ENCODE measurements at regions not wholly inside any gene's neighbourhood (a gene's known extent, or its start where the extent isn't known, plus 50 kb on each side); places are given as distances from the start of the nearest gene placed in this dataset.

- Histone ChIP-seq H3K4me3 (no peak overlapping the region), H3K27ac (no peak overlapping the region), H3K9me3 (no peaks in the 10 kb centered on the region), H3K4me1 (no peaks in the 10 kb centered on the region), H3K27me3 (no peaks in the 10 kb centered on the region), H3K36me3 (no peaks in the 10 kb centered on the region)
- WGBS = 83% methylated on average over 2 of the region's 2 CpGs
- no peak for DNase-seq (ENCODE audit: low spot score in 2 of 2)
- no peak for TF ChIP-seq POLR2AphosphoS5 (IDR thresholded peaks at IDR 0.05)
- TF ChIP-seq CTCF (IDR thresholded peaks at IDR 0.05) = no peak
- TF ChIP-seq EP300 (IDR thresholded peaks at IDR 0.05) = no peak
- no peak for TF ChIP-seq POLR2A (IDR thresholded peaks at IDR 0.05)
Observed at GRCh38 chr1:82934074-82934473, 1064.9 kb downstream of the TTLL7 start.

- H3K27ac ChIP-seq = no peak overlapping the region
- 94% methylated on average over 2 of the region's 2 CpGs for WGBS
- H3K4me3 ChIP-seq = no peak overlapping the region
- no peaks in the 10 kb centered on the region for H3K27me3 ChIP-seq
- H3K36me3 ChIP-seq = no peaks in the 10 kb centered on the region
- TF ChIP-seq POLR2AphosphoS5 (IDR thresholded peaks at IDR 0.05) (no peak), CTCF (IDR thresholded peaks at IDR 0.05) (no peak), EP300 (IDR thresholded peaks at IDR 0.05) (no peak), POLR2A (IDR thresholded peaks at IDR 0.05) (no peak)
- H3K4me1 ChIP-seq = no peaks in the 10 kb centered on the region
- H3K9me3 ChIP-seq = no peaks in the 10 kb centered on the region
- DNase-seq (ENCODE audit: low spot score in 2 of 2) = no peak
Observed at GRCh38 chr1:82932727-82933126, 1066.2 kb downstream of the TTLL7 start.

GRCh38 chr1:82932207-82932606 lies 1066.7 kb downstream of the TTLL7 start:
- H3K4me3 ChIP-seq = no peak overlapping the region
- H3K27ac ChIP-seq = no peak overlapping the region
- 83% methylated on average over 2 of the region's 2 CpGs for WGBS
- DNase-seq (ENCODE audit: low spot score in 2 of 2) = no peak
- no peak for TF ChIP-seq EP300 (IDR thresholded peaks at IDR 0.05)
- no peak for TF ChIP-seq CTCF (IDR thresholded peaks at IDR 0.05)
- no peak for TF ChIP-seq POLR2AphosphoS5 (IDR thresholded peaks at IDR 0.05)
- no peak for TF ChIP-seq POLR2A (IDR thresholded peaks at IDR 0.05)
- H3K27me3 ChIP-seq = no peaks in the 10 kb centered on the region
- H3K36me3 ChIP-seq = no peaks in the 10 kb centered on the region
- no peaks in the 10 kb centered on the region for H3K4me1 ChIP-seq
- no peaks in the 10 kb centered on the region for H3K9me3 ChIP-seq

GRCh38 chr1:82931006-82931405 lies 1067.9 kb downstream of the TTLL7 start:
- Histone ChIP-seq H3K27ac (no peak overlapping the region), H3K9me3 (no peaks in the 10 kb centered on the region), H3K27me3 (no peaks in the 10 kb centered on the region), H3K4me1 (no peaks in the 10 kb centered on the region), H3K36me3 (no peaks in the 10 kb centered on the region), H3K4me3 (no peak overlapping the region)
- DNase-seq (ENCODE audit: low spot score in 2 of 2) = no peak
- no peak for TF ChIP-seq POLR2AphosphoS5 (IDR thresholded peaks at IDR 0.05)
- no peak for TF ChIP-seq POLR2A (IDR thresholded peaks at IDR 0.05)

- Histone ChIP-seq H3K36me3 (no peaks in the 10 kb centered on the region), H3K27me3 (no peaks in the 10 kb centered on the region), H3K4me3 (no peak overlapping the region), H3K9me3 (no peaks in the 10 kb centered on the region), H3K4me1 (no peaks in the 10 kb centered on the region), H3K27ac (no peak overlapping the region)
- TF ChIP-seq POLR2A (IDR thresholded peaks at IDR 0.05) (no peak), CTCF (IDR thresholded peaks at IDR 0.05) (no peak), POLR2AphosphoS5 (IDR thresholded peaks at IDR 0.05) (no peak), EP300 (IDR thresholded peaks at IDR 0.05) (no peak)
- no peak for DNase-seq (ENCODE audit: low spot score in 2 of 2)
- 48% methylated on average over 1 of the region's 1 CpG for WGBS
Observed at GRCh38 chr1:82927753-82928152, 1071.2 kb downstream of the TTLL7 start.

- H3K27me3 ChIP-seq = no peaks in the 10 kb centered on the region
- H3K4me1 ChIP-seq = peaks cover 4% of the 10 kb centered on the region
- WGBS = 77% methylated on average over 2 of the region's 2 CpGs
- H3K27ac ChIP-seq = no peak overlapping the region
- TF ChIP-seq EP300 (IDR thresholded peaks at IDR 0.05) = no peak
- TF ChIP-seq POLR2AphosphoS5 (IDR thresholded peaks at IDR 0.05) = no peak
- TF ChIP-seq POLR2A (IDR thresholded peaks at IDR 0.05) = no peak
- no peak for TF ChIP-seq CTCF (IDR thresholded peaks at IDR 0.05)
- no peak overlapping the region for H3K4me3 ChIP-seq
- no peaks in the 10 kb centered on the region for H3K9me3 ChIP-seq
- H3K36me3 ChIP-seq = no peaks in the 10 kb centered on the region
- DNase-seq (ENCODE audit: low spot score in 2 of 2) = no peak
Observed at GRCh38 chr1:82924666-82925065, 1074.3 kb downstream of the TTLL7 start.

Data from suprapubic skin (tissue), 4 donors.